CD4-positive, alpha-beta memory T cell (primary cell): ENCODE measurements at regions not wholly inside any gene's neighbourhood (a gene's known extent, or its start where the extent isn't known, plus 50 kb on each side); places are given as distances from the start of the nearest gene placed in this dataset.
"Not testable (repeated sequence)": the region's sequence is repeated elsewhere in the genome, so short reads cannot be mapped to it uniquely, and the experiment has no call there.

Experiments used
- CTCF ChIA-PET: fragments of 350-600 bp; sonication (Branson Sonifier 250); formaldehyde crosslinking; loops from one replicate; lab custom pipeline; 2021; ENCODE audit warnings: inconsistent platforms; ENCODE audit not compliant: partially characterized antibody; lab: Charles Lee
- POLR2A ChIA-PET: fragments of 350-600 bp; sonication (Branson Sonifier 250); formaldehyde crosslinking; loops from one replicate; lab custom pipeline; 2021; ENCODE audit not compliant: partially characterized antibody; lab: Charles Lee
- DNase-seq, 5 donors: peaks; one replicate each; pipeline versions ENCODE4 v3.0.0 to v3.0.0-alpha.2; 2020 to 2022; ENCODE audit warnings: mixed read lengths in 1 of 5
- H3K27ac ChIP-seq: one replicate; pipeline ENCODE4 v1.7.0; 2013; ENCODE audit warnings: low read depth, low read length
- H3K27me3 ChIP-seq: 2 replicates; pipeline ENCODE4 v1.7.0; 2013; ENCODE audit warnings: mild to moderate bottlenecking, low read length, moderate library complexity; ENCODE audit not compliant: insufficient read depth
- H3K36me3 ChIP-seq: 2 replicates; pipeline ENCODE4 v1.7.0; 2013; ENCODE audit warnings: mild to moderate bottlenecking, low read length, moderate library complexity; ENCODE audit not compliant: insufficient read depth
- H3K4me1 ChIP-seq: 2 replicates; pipeline ENCODE4 v1.7.0; 2013; ENCODE audit warnings: mild to moderate bottlenecking, low read length, moderate library complexity; ENCODE audit not compliant: insufficient read depth
- H3K4me3 ChIP-seq, 2 donors: one replicate each; pipeline ENCODE4 v1.7.0; 2013; ENCODE audit warnings: low read length in 2 of 2, mild to moderate bottlenecking in 1 of 2
- H3K9me3 ChIP-seq, 2 donors: one replicate each; pipeline ENCODE4 v1.7.0; 2013; ENCODE audit warnings: low read length in 2 of 2, control low read depth in 1 of 2; ENCODE audit not compliant: control insufficient read depth in 1 of 2
- H3K27ac Mint-ChIP-seq, 7 donors: one replicate each; pipeline ENCODE4 v1.8.0; 2020 to 2021; ENCODE audit warnings: mixed read lengths in 7 of 7, mild to moderate bottlenecking in 6 of 7, inconsistent platforms in 3 of 7, moderate library complexity in 3 of 7
- H3K27me3 Mint-ChIP-seq, 2 donors: one replicate each; pipeline ENCODE4 v1.8.0; 2020 to 2021; ENCODE audit warnings: mixed read lengths in 2 of 2
- H3K36me3 Mint-ChIP-seq, 2 donors: one replicate each; pipeline ENCODE4 v1.8.0; 2020 to 2021; ENCODE audit warnings: mixed read lengths in 2 of 2, inconsistent platforms in 1 of 2, mild to moderate bottlenecking in 1 of 2
- H3K4me1 Mint-ChIP-seq, 4 donors: one replicate each; pipeline ENCODE4 v1.8.0; 2020 to 2021; ENCODE audit warnings: mixed read lengths in 4 of 4, mild to moderate bottlenecking in 1 of 4
- H3K4me3 Mint-ChIP-seq, 8 donors: one replicate each; pipeline ENCODE4 v1.8.0; 2020 to 2021; ENCODE audit warnings: mixed read lengths in 8 of 8, mild to moderate bottlenecking in 7 of 8, moderate library complexity in 6 of 8, inconsistent platforms in 3 of 8
- H3K9me3 Mint-ChIP-seq, 8 donors: one replicate each; pipeline ENCODE4 v1.8.0; 2020 to 2021; ENCODE audit warnings: mixed read lengths in 8 of 8, mild to moderate bottlenecking in 5 of 8, inconsistent platforms in 3 of 8, moderate library complexity in 1 of 8
- intact Hi-C: fragments of 100-400 bp; cut with micrococcal nuclease; formaldehyde crosslinking; loops from one replicate; pipeline ENCODE4 v1.15.1; 2023

DNA sequence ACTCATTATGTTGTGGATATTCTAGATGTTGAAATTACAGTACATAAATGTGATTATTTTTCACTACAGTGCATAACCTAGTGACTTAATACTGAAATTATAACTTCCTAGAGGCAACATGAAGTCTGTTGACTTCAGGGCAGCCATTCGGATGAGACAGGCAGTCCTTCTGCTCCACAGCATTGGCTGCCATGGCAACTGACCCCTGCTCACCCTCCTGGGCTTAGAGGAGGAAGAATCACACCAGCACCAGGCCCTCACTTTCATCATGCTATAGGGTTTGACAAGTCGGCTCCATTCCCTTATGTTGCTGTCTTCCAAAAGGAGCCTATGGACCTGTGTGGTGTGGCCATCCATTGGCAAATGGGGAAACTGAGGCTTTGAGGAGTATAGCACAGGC, 233.5 kb upstream of the TMEM132C start:
- H3K4me3 ChIP-seq: no peak overlapping the region
- intact Hi-C loops: no loop called here
- no peaks in the 10 kb centered on the region for H3K27me3 ChIP-seq
- Mint-ChIP-seq H3K4me1 (no peaks in the 10 kb centered on the region), H3K27ac (no peak overlapping the region), H3K27me3 (no peaks in the 10 kb centered on the region), H3K4me3 (no peak overlapping the region), H3K9me3 (peaks cover 0 to 5% (median 4%) of the 10 kb centered on the region in 8 donors), H3K36me3 (no peaks in the 10 kb centered on the region)
- H3K4me1 ChIP-seq: no peaks in the 10 kb centered on the region
- H3K36me3 ChIP-seq: no peaks in the 10 kb centered on the region
- H3K27ac ChIP-seq: no peak overlapping the region
- no peaks in the 10 kb centered on the region for H3K9me3 ChIP-seq
- ChIA-PET POLR2A (no interaction called here), CTCF (no interaction called here)
- no peak for DNase-seq

DNA sequence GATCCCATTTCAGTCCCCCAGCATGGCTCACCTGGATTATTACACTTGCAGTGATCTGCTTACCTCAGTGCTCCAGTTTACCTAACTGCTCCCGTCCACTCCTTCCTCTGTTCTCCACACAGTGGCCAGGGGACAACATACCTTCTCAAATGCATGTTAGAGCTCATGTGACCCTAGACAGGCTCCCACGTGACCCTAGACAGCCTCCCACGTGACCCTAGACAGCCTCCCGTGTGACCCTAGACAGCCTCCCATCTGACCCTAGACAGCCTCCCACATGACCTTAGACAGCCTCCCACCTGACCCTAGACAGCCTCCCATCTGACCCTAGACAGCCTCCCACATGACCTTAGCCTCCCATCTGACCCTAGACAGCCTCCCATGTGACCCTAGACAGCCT, 226.0 kb upstream of the TMEM132C start:
- Histone ChIP-seq H3K4me3 (no peak overlapping the region), H3K27ac (no peak overlapping the region), H3K27me3 (no peaks in the 10 kb centered on the region), H3K4me1 (no peaks in the 10 kb centered on the region), H3K36me3 (no peaks in the 10 kb centered on the region), H3K9me3 (no peaks in the 10 kb centered on the region)
- Mint-ChIP-seq H3K9me3 (peaks cover 0 to 26% (median 11%) of the 10 kb centered on the region in 8 donors), H3K4me3 (no peak overlapping the region), H3K27ac (no peak overlapping the region), H3K36me3 (no peaks in the 10 kb centered on the region), H3K4me1 (peaks cover 0 to 2% (median 0%) of the 10 kb centered on the region in 4 donors), H3K27me3 (no peaks in the 10 kb centered on the region)
- ChIA-PET CTCF (no interaction called here), POLR2A (no interaction called here)
- intact Hi-C loops: no loop called here
- DNase-seq: no peak

DNA sequence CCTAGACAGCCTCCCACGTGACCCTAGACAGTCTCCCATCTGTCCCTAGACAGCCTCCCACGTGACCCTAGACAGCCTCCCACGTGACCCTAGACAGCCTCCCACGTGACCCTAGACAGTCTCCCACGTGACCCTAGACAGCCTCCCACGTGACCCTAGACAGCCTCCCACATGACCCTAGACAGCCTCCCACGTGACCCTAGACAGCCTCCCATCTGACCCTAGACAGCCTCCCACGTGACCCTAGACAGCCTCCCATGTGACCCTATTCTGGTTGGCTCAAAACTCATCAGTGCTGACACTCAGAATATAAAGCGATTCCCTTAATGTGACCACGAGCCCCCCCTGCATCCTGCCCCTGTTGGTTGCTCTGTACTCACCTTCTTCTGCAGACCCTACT, 224.7 kb upstream of the TMEM132C start:
- H3K4me1 ChIP-seq, H3K27me3 ChIP-seq, DNase-seq, POLR2A ChIA-PET, H3K4me1 Mint-ChIP-seq, H3K36me3 ChIP-seq, H3K4me3 ChIP-seq, H3K27ac ChIP-seq, intact Hi-C loops, H3K9me3 ChIP-seq, H3K27me3 Mint-ChIP-seq, H3K4me3 Mint-ChIP-seq, H3K27ac Mint-ChIP-seq, CTCF ChIA-PET, H3K36me3 Mint-ChIP-seq: not testable (repeated sequence)
- H3K9me3 Mint-ChIP-seq: peaks cover 0 to 25% (median 11%) of the 10 kb centered on the region in 8 donors

DNA sequence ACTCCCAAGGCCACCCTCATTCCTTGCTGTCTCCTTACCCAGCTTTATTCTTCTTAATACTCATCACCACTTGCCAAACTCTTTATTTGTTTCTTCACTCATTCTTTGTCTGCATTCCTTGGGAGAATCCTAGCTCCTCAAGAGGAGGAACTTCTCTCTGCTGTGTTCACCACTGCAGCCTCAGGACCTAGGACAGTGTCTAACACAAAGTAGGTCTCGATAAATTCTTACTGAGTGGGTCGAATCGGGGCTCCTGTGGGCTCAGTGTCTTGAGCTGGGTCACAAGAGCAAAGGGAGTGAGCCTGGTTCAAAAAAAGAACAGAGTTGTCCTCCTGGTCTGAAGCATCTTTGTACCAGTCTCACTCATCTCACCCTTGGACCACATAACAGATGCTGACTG, 224.1 kb upstream of the TMEM132C start:
- peaks cover 0 to 22% (median 11%) of the 10 kb centered on the region in 8 donors for H3K9me3 Mint-ChIP-seq
- no peak overlapping the region for H3K4me3 Mint-ChIP-seq

GRCh38 chr12:128043317-128043716, 223.7 kb upstream of the TMEM132C start:
- H3K27me3 Mint-ChIP-seq: no peaks in the 10 kb centered on the region
- H3K4me3 ChIP-seq: no peak overlapping the region
- intact Hi-C loops: no loop called here
- no peak overlapping the region for H3K4me3 Mint-ChIP-seq
- no peaks in the 10 kb centered on the region for H3K36me3 Mint-ChIP-seq
- H3K27ac Mint-ChIP-seq: no peak overlapping the region
- no peak for DNase-seq
- H3K9me3 Mint-ChIP-seq: peaks cover 2 to 22% (median 11%) of the 10 kb centered on the region in 8 donors
- H3K36me3 ChIP-seq: no peaks in the 10 kb centered on the region
- peaks cover 0 to 2% (median 0%) of the 10 kb centered on the region in 4 donors for H3K4me1 Mint-ChIP-seq
- H3K27ac ChIP-seq: no peak overlapping the region
- ChIA-PET POLR2A (no interaction called here), CTCF (no interaction called here)
- H3K27me3 ChIP-seq: no peaks in the 10 kb centered on the region
- H3K4me1 ChIP-seq: no peaks in the 10 kb centered on the region
- H3K9me3 ChIP-seq: no peaks in the 10 kb centered on the region

More for the DNA sequence above, 224.1 kb upstream of the TMEM132C start:
- Histone ChIP-seq H3K4me3 (no peak overlapping the region), H3K36me3 (no peaks in the 10 kb centered on the region), H3K27me3 (no peaks in the 10 kb centered on the region), H3K27ac (no peak overlapping the region), H3K9me3 (no peaks in the 10 kb centered on the region), H3K4me1 (no peaks in the 10 kb centered on the region)
- ChIA-PET POLR2A (no interaction called here), CTCF (no interaction called here)
- intact Hi-C loops: no loop called here
- no peak for DNase-seq
- Mint-ChIP-seq H3K36me3 (no peaks in the 10 kb centered on the region), H3K4me1 (peaks cover 0 to 2% (median 0%) of the 10 kb centered on the region in 4 donors), H3K27ac (no peak overlapping the region), H3K27me3 (no peaks in the 10 kb centered on the region)

GRCh38 chr12:128047266-128048060, 219.5 kb upstream of the TMEM132C start:
- ChIA-PET POLR2A (no interaction called here), CTCF (no interaction called here)
- no peaks in the 10 kb centered on the region for H3K9me3 ChIP-seq
- H3K27me3 ChIP-seq: no peaks in the 10 kb centered on the region
- H3K4me3 ChIP-seq: no peak overlapping the region
- intact Hi-C loops: no loop called here
- H3K27me3 Mint-ChIP-seq: no peaks in the 10 kb centered on the region
- H3K36me3 Mint-ChIP-seq: no peaks in the 10 kb centered on the region
- no peaks in the 10 kb centered on the region for H3K4me1 ChIP-seq
- DNase-seq: no peak
- H3K36me3 ChIP-seq: no peaks in the 10 kb centered on the region
- H3K4me1 Mint-ChIP-seq: no peaks in the 10 kb centered on the region
- no peak overlapping the region for H3K4me3 Mint-ChIP-seq
- H3K27ac Mint-ChIP-seq: no peak overlapping the region
- H3K9me3 Mint-ChIP-seq: peaks cover 2 to 16% (median 5%) of the 10 kb centered on the region in 8 donors
- H3K27ac ChIP-seq: no peak overlapping the region

DNA sequence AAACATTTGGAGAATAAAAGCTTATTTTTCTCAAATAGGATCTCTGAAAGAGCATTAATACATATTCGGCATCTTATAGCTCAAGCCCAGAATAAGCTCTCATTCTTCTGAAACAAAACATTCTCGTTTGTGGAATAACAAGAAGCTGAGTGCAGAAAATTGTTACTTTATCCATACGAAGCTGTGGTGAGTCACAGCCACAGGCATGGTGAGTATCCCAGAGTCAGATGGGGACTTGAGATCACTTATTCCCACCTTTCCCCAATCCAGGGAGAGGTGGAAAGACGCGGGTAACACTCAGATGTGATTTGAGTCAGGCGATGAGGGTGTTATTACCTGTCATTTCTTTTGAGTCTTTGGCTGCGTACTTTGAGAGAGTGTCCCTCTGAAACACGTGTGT, 214.6 kb upstream of the TMEM132C start:
- H3K36me3 ChIP-seq: no peaks in the 10 kb centered on the region
- Mint-ChIP-seq H3K4me1 (no peaks in the 10 kb centered on the region), H3K9me3 (peaks cover 0 to 6% (median 0%) of the 10 kb centered on the region in 8 donors), H3K36me3 (no peaks in the 10 kb centered on the region), H3K4me3 (no peak overlapping the region), H3K27me3 (no peaks in the 10 kb centered on the region), H3K27ac (no peak overlapping the region)
- intact Hi-C loops: no loop called here
- no peak overlapping the region for H3K4me3 ChIP-seq
- H3K27ac ChIP-seq: no peak overlapping the region
- no peak for DNase-seq
- ChIA-PET CTCF (no interaction called here), POLR2A (no interaction called here)
- no peaks in the 10 kb centered on the region for H3K4me1 ChIP-seq
- H3K27me3 ChIP-seq: no peaks in the 10 kb centered on the region
- H3K9me3 ChIP-seq: no peaks in the 10 kb centered on the region
